WI38 (cell line): ENCODE measurements at regions not wholly inside any gene's neighbourhood (a gene's known extent, or its start where the extent isn't known, plus 50 kb on each side); places are given as distances from the start of the nearest gene placed in this dataset.

ENCODE experiments used
- H3K4me3 ChIP-seq: 2 replicates; pipeline ENCODE4 v1.5.1; 2011; ENCODE audit warnings: low read depth, mild to moderate bottlenecking, control low read depth, low read length
- CTCF ChIP-seq: IDR thresholded peaks from 2 replicates; pipeline ENCODE4 v1.5.1; 2012; ENCODE audit warnings: low read depth, mild to moderate bottlenecking, control low read depth, low read length

GRCh38 chr17:53319947-53320346, 502.8 kb upstream of the KIF2B start:
- TF ChIP-seq CTCF = no peak
- no peak overlapping the region for H3K4me3 ChIP-seq

GRCh38 chr17:53316988-53317387, 505.7 kb upstream of the KIF2B start:
- H3K4me3 ChIP-seq = no peak overlapping the region
- no peak for TF ChIP-seq CTCF

GRCh38 chr17:53316073-53316472, 506.7 kb upstream of the KIF2B start:
- no peak overlapping the region for H3K4me3 ChIP-seq
- TF ChIP-seq CTCF = no peak

- no peak for TF ChIP-seq CTCF
- H3K4me3 ChIP-seq = no peak overlapping the region
These were observed 508.2 kb upstream of the KIF2B start for GRCh38 chr17:53314521-53314920.

GRCh38 chr17:53313746-53314145, 509.0 kb upstream of the KIF2B start:
- no peak overlapping the region for H3K4me3 ChIP-seq
- TF ChIP-seq CTCF = no peak

GRCh38 chr17:53278466-53278865, 544.3 kb upstream of the KIF2B start:
- no peak overlapping the region for H3K4me3 ChIP-seq
- TF ChIP-seq CTCF = no peak

- H3K4me3 ChIP-seq = no peak overlapping the region
- no peak for TF ChIP-seq CTCF
These were observed 549.6 kb upstream of the KIF2B start for GRCh38 chr17:53273126-53273525.
